Activated T-helper 1 cell treated with anti-CD3 and anti-CD28 coated beads, Interleukin-12 subunit alpha, Interleukin-12 subunit beta, Interleukin-2, Interleukin-4 antibody, amounts not matched to agents 30 ng/mL and 10 ng/mL and 1 ng/mL, durations not matched to agents 14 hours and 24 hours and 36 hours (primary cell): ENCODE measurements at regions not wholly inside any gene's neighbourhood (a gene's known extent, or its start where the extent isn't known, plus 50 kb on each side); places are given as distances from the start of the nearest gene placed in this dataset.

Experiments
- DNase-seq: peaks from one replicate; pipeline ENCODE4 v3.0.0; 2021; ENCODE audit warnings: low spot score
- H3K27ac Mint-ChIP-seq: one replicate; pipeline ENCODE4 v1.8.0; 2021; ENCODE audit warnings: mild to moderate bottlenecking, mixed read lengths
- H3K27me3 Mint-ChIP-seq: one replicate; pipeline ENCODE4 v1.8.0; 2022; ENCODE audit warnings: mild to moderate bottlenecking, moderate library complexity, mixed read lengths; ENCODE audit not compliant: insufficient read depth
- H3K36me3 Mint-ChIP-seq: one replicate; pipeline ENCODE4 v1.8.0; 2021; ENCODE audit warnings: low read depth, mixed read lengths
- H3K4me1 Mint-ChIP-seq: one replicate; pipeline ENCODE4 v1.8.0; 2021; ENCODE audit warnings: low read depth, mixed read lengths
- H3K4me3 Mint-ChIP-seq: one replicate; pipeline ENCODE4 v1.8.0; 2021; ENCODE audit warnings: mild to moderate bottlenecking, moderate library complexity, mixed read lengths
- H3K9me3 Mint-ChIP-seq: one replicate; pipeline ENCODE4 v1.8.0; 2021; ENCODE audit warnings: mixed read lengths
- intact Hi-C: fragments of 100-400 bp; cut with micrococcal nuclease; formaldehyde crosslinking; loops from one replicate; pipeline ENCODE4 v1.15.1; 2024

- no peak for DNase-seq
- Mint-ChIP-seq H3K9me3 (peaks cover 19% of the 10 kb centered on the region), H3K27me3 (peaks cover 2% of the 10 kb centered on the region), H3K36me3 (peaks cover 16% of the 10 kb centered on the region), H3K4me3 (peak overlapping the region; percentile 28), H3K27ac (peak overlapping the region; percentile 80), H3K4me1 (peaks cover 72% of the 10 kb centered on the region)
- intact Hi-C loops, result loop anchor here (1.0 to 5.0 kb wide), 2 partner anchors 224 to 300 kb away; partner anchors contain the start of gene SLC35E3
Observed at GRCh38 chr12:68446901-68447796, 115.0 kb upstream of the MDM1 start.

- Mint-ChIP-seq H3K9me3 (peaks cover 19% of the 10 kb centered on the region), H3K27ac (peak overlapping the region; percentile 38), H3K27me3 (peaks cover 2% of the 10 kb centered on the region), H3K4me3 (no peak overlapping the region), H3K36me3 (peaks cover 15% of the 10 kb centered on the region), H3K4me1 (peaks cover 72% of the 10 kb centered on the region)
- DNase-seq, result no peak
- intact Hi-C loops, result loop anchor here (1.0 to 5.0 kb wide), 2 partner anchors 225 to 299 kb away; partner anchors contain the start of gene SLC35E3
Observed at GRCh38 chr12:68447797-68448260, 115.7 kb upstream of the MDM1 start.

GRCh38 chr12:68449196-68449595 lies 117.0 kb upstream of the MDM1 start:
- H3K9me3 Mint-ChIP-seq, result peaks cover 10% of the 10 kb centered on the region
- intact Hi-C loops, result loop anchor here (5.0 kb wide), 1 partner anchor 298 kb away; the partner anchor contains the start of gene SLC35E3
- H3K4me3 Mint-ChIP-seq, result peak overlapping the region; percentile 15

GRCh38 chr12:68450947-68451260 lies 118.7 kb upstream of the MDM1 start:
- H3K4me1 Mint-ChIP-seq, result peaks cover 99% of the 10 kb centered on the region
- H3K36me3 Mint-ChIP-seq, result peaks cover 2% of the 10 kb centered on the region
- no peaks in the 10 kb centered on the region for H3K27me3 Mint-ChIP-seq
- no peak for DNase-seq
- H3K4me3 Mint-ChIP-seq, result peak overlapping the region; percentile 73
- peaks cover 6% of the 10 kb centered on the region for H3K9me3 Mint-ChIP-seq
- H3K27ac Mint-ChIP-seq, result peak overlapping the region; percentile 97
- intact Hi-C loops, result loop anchor here (1.0 to 5.0 kb wide), 14 partner anchors 12 to 356 kb away; partner anchors contain the start of genes MDM1, NUP107 and RAP1B

More at GRCh38 chr12:68449196-68449595, 117.0 kb upstream of the MDM1 start:
- peak overlapping the region; percentile 41 for H3K27ac Mint-ChIP-seq
- DNase-seq, result no peak
- peaks cover 7% of the 10 kb centered on the region for H3K36me3 Mint-ChIP-seq
- peaks cover 85% of the 10 kb centered on the region for H3K4me1 Mint-ChIP-seq
- H3K27me3 Mint-ChIP-seq, result peaks cover 2% of the 10 kb centered on the region

- peak overlapping the region; percentile 73 for H3K4me3 Mint-ChIP-seq
- no peaks in the 10 kb centered on the region for H3K27me3 Mint-ChIP-seq
- peak overlapping the region; percentile 97 for H3K27ac Mint-ChIP-seq
- H3K4me1 Mint-ChIP-seq, result peaks cover 99% of the 10 kb centered on the region
- intact Hi-C loops, result loop anchor here (1.0 to 5.0 kb wide), 14 partner anchors 12 to 356 kb away; partner anchors contain the start of genes MDM1, NUP107 and RAP1B
- peak; percentile 53 for DNase-seq
- H3K36me3 Mint-ChIP-seq, result peaks cover 2% of the 10 kb centered on the region
- peaks cover 10% of the 10 kb centered on the region for H3K9me3 Mint-ChIP-seq
Observed at GRCh38 chr12:68451261-68452077, 119.3 kb upstream of the MDM1 start.

GRCh38 chr12:68452078-68452715 lies 120.0 kb upstream of the MDM1 start:
- intact Hi-C loops, result loop anchor here (5.0 kb wide), 1 partner anchor 175 kb away; no protein-coding TSS in a partner anchor
- H3K36me3 Mint-ChIP-seq, result peaks cover 2% of the 10 kb centered on the region
- H3K27ac Mint-ChIP-seq, result peak overlapping the region; percentile 97
- H3K4me1 Mint-ChIP-seq, result peaks cover 92% of the 10 kb centered on the region
- DNase-seq, result no peak
- peaks cover 10% of the 10 kb centered on the region for H3K9me3 Mint-ChIP-seq
- no peaks in the 10 kb centered on the region for H3K27me3 Mint-ChIP-seq
- H3K4me3 Mint-ChIP-seq, result peak overlapping the region; percentile 73

GRCh38 chr12:68453278-68453677 lies 121.1 kb upstream of the MDM1 start:
- H3K36me3 Mint-ChIP-seq, result peaks cover 2% of the 10 kb centered on the region
- H3K27me3 Mint-ChIP-seq, result no peaks in the 10 kb centered on the region
- peaks cover 10% of the 10 kb centered on the region for H3K9me3 Mint-ChIP-seq
- H3K4me1 Mint-ChIP-seq, result peaks cover 81% of the 10 kb centered on the region
- H3K27ac Mint-ChIP-seq, result peak overlapping the region; percentile 97
- intact Hi-C loops, result loop anchor here (5.0 kb wide), 1 partner anchor 176 kb away; no protein-coding TSS in a partner anchor
- no peak overlapping the region for H3K4me3 Mint-ChIP-seq
- DNase-seq, result no peak

- Mint-ChIP-seq H3K9me3 (peaks cover 10% of the 10 kb centered on the region), H3K36me3 (peaks cover 2% of the 10 kb centered on the region), H3K4me1 (peaks cover 76% of the 10 kb centered on the region), H3K27me3 (no peaks in the 10 kb centered on the region), H3K27ac (peak overlapping the region; percentile 97), H3K4me3 (peak overlapping the region; percentile 5)
- no peak for DNase-seq
- intact Hi-C loops, result loop anchor here (5.0 kb wide), 1 partner anchor 177 kb away; no protein-coding TSS in a partner anchor
Observed at GRCh38 chr12:68453876-68454275, 121.7 kb upstream of the MDM1 start.

- Mint-ChIP-seq H3K4me1 (peaks cover 66% of the 10 kb centered on the region), H3K4me3 (peak overlapping the region; percentile 13), H3K36me3 (peaks cover 2% of the 10 kb centered on the region), H3K9me3 (peaks cover 10% of the 10 kb centered on the region), H3K27me3 (no peaks in the 10 kb centered on the region), H3K27ac (peak overlapping the region; percentile 16)
- DNase-seq, result no peak
- intact Hi-C loops, result loop anchor here (5.0 kb wide), 1 partner anchor 178 kb away; no protein-coding TSS in a partner anchor
Observed at GRCh38 chr12:68454892-68455291, 122.7 kb upstream of the MDM1 start.

- Mint-ChIP-seq H3K4me1 (peaks cover 56% of the 10 kb centered on the region), H3K36me3 (peaks cover 2% of the 10 kb centered on the region), H3K4me3 (peak overlapping the region; percentile 30), H3K9me3 (peaks cover 10% of the 10 kb centered on the region), H3K27me3 (no peaks in the 10 kb centered on the region), H3K27ac (peak overlapping the region; percentile 76)
- intact Hi-C loops, result no loop called here
- DNase-seq, result no peak
Observed at GRCh38 chr12:68455691-68456345, 123.7 kb upstream of the MDM1 start.

- no peak for DNase-seq
- H3K36me3 Mint-ChIP-seq, result peaks cover 2% of the 10 kb centered on the region
- H3K27ac Mint-ChIP-seq, result no peak overlapping the region
- intact Hi-C loops, result no loop called here
- H3K27me3 Mint-ChIP-seq, result no peaks in the 10 kb centered on the region
- peaks cover 10% of the 10 kb centered on the region for H3K9me3 Mint-ChIP-seq
- H3K4me3 Mint-ChIP-seq, result no peak overlapping the region
- H3K4me1 Mint-ChIP-seq, result peaks cover 42% of the 10 kb centered on the region
Observed at GRCh38 chr12:68458866-68459265, 126.7 kb upstream of the MDM1 start.

- Mint-ChIP-seq H3K27me3 (no peaks in the 10 kb centered on the region), H3K9me3 (peaks cover 7% of the 10 kb centered on the region), H3K36me3 (peaks cover 2% of the 10 kb centered on the region), H3K27ac (no peak overlapping the region), H3K4me1 (peaks cover 31% of the 10 kb centered on the region), H3K4me3 (no peak overlapping the region)
- DNase-seq, result no peak
- intact Hi-C loops, result no loop called here
Observed at GRCh38 chr12:68460236-68460635, 128.1 kb upstream of the MDM1 start.
